Activated naive CD8-positive, alpha-beta T cell treated with anti-CD3 and anti-CD28 coated beads, Interleukin-2, amount 10 ng/mL, durations not matched to agents 7 days and 5 days (primary cell): ENCODE measurements at regions not wholly inside any gene's neighbourhood (a gene's known extent, or its start where the extent isn't known, plus 50 kb on each side); places are given as distances from the start of the nearest gene placed in this dataset.

ENCODE experiments used
- ATAC-seq: fragments of 150-1000 bp; cut with Tn5 transposase; one replicate; pipeline ENCODE4 v1.10.0; 2021; ENCODE audit warnings: low read depth, moderate library complexity
- POLR2A ChIA-PET: fragments of 350-600 bp; sonication (Branson Sonifier 250); formaldehyde crosslinking; loops from one replicate; lab custom pipeline; 2021; ENCODE audit warnings: antibody characterized with exemption; lab: Charles Lee
- DNase-seq: peaks from one replicate; pipeline ENCODE4 v3.0.0; 2021
- H3K27ac Mint-ChIP-seq: one replicate; pipeline ENCODE4 v1.8.0; 2022; ENCODE audit warnings: mild to moderate bottlenecking, mixed read lengths
- H3K27me3 Mint-ChIP-seq: one replicate; pipeline ENCODE4 v1.8.0; 2022; ENCODE audit warnings: mild to moderate bottlenecking, moderate library complexity, mixed read lengths
- H3K36me3 Mint-ChIP-seq: one replicate; pipeline ENCODE4 v1.8.0; 2021; ENCODE audit warnings: mild to moderate bottlenecking, mixed read lengths
- H3K4me1 Mint-ChIP-seq: one replicate; pipeline ENCODE4 v1.8.0; 2021; ENCODE audit warnings: mixed read lengths
- H3K4me3 Mint-ChIP-seq: one replicate; pipeline ENCODE4 v1.8.0; 2022; ENCODE audit warnings: mild to moderate bottlenecking, moderate library complexity, mixed read lengths
- H3K9me3 Mint-ChIP-seq: one replicate; pipeline ENCODE4 v1.8.0; 2021; ENCODE audit warnings: mixed read lengths

DNA sequence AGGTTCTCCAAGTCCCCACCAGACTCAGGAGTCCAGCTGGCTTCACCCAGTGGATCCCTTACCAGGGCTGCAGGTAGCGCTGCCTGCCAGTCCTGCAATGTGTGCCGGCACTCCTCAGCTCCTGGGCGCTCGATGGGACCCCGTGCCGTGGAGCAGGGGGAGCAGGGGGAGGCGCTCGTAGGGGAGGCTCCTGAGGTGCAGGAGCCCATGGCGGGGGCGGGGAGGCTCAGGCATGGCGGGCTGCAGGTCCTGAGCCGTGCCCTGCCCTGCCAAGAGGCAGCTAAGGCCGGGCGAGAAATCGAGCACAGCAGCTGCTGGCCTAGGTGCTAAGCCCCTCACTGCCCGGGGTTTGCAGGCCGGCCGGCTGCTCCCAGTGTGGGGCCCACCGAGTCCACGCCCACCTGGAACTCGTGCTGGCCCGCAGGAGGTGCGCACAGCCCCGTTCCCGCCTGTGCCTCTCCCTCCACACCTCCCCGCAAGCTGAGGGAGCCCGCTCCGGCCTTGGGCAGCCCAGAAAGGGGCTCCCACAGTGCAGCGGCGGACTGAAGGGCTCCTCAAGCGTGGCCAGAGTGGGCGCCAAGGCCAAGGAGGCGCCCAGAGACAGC lies 792.9 kb upstream of the CCDC179 start:
- no peak for DNase-seq

DNA sequence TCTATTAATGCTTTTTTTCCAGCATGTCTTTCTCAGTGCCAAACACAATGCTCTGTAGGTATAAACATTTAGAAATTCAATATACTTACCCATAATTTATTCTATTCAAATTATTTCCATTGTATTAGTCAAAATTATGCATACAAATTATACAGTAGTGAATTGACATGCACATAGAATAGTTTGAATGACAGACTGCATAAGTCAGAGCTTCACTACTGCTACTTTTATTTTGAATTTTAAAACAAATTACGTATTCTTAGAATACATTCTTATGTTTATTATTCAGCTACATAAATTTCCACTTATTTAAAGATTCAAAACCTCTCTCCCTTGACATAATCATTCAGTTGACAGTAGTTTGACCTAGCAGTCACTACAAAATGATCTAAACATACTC lies 808.0 kb upstream of the CCDC179 start:
- Mint-ChIP-seq H3K36me3 (no peaks in the 10 kb centered on the region), H3K4me3 (no peak overlapping the region), H3K27me3 (no peaks in the 10 kb centered on the region), H3K4me1 (no peaks in the 10 kb centered on the region), H3K9me3 (peaks cover 4% of the 10 kb centered on the region), H3K27ac (no peak overlapping the region)
- POLR2A ChIA-PET: no interaction called here
- ATAC-seq (no peak), DNase-seq (no peak)

More for the DNA sequence above, 792.9 kb upstream of the CCDC179 start:
- Mint-ChIP-seq H3K27ac (no peak overlapping the region), H3K4me3 (no peak overlapping the region), H3K27me3 (no peaks in the 10 kb centered on the region), H3K36me3 (no peaks in the 10 kb centered on the region), H3K9me3 (peaks cover 8% of the 10 kb centered on the region), H3K4me1 (no peaks in the 10 kb centered on the region)
- POLR2A ChIA-PET: no interaction called here
- ATAC-seq: no peak

DNA sequence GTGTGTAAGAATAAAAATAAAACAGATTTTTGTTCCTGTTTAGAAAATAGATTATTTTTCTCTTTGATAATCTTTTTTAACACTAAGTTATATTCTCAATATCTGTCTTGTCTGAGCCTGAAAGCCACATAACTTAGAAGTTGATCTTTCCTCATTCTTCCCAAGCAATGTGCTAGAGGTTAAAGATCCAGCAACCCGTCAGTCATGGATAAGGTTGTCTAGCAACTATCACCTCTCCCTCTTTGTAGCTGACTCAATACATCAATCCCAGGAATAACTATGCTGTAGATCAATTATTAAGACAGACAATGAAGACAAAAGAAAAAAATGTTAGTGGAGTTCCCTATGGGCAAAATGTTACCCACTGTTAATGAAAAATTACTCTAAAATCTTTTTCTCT lies 813.1 kb upstream of the CCDC179 start:
- no peaks in the 10 kb centered on the region for H3K9me3 Mint-ChIP-seq
- no peak for DNase-seq
- no peak for ATAC-seq
- no peak overlapping the region for H3K27ac Mint-ChIP-seq
- no peaks in the 10 kb centered on the region for H3K27me3 Mint-ChIP-seq
- no peaks in the 10 kb centered on the region for H3K4me1 Mint-ChIP-seq
- H3K4me3 Mint-ChIP-seq: no peak overlapping the region
- no peaks in the 10 kb centered on the region for H3K36me3 Mint-ChIP-seq
- POLR2A ChIA-PET: no interaction called here

GRCh38 chr11:23674866-23675265 lies 814.6 kb upstream of the CCDC179 start:
- Mint-ChIP-seq H3K27ac (no peak overlapping the region), H3K27me3 (no peaks in the 10 kb centered on the region), H3K4me3 (no peak overlapping the region), H3K36me3 (no peaks in the 10 kb centered on the region), H3K9me3 (no peaks in the 10 kb centered on the region), H3K4me1 (no peaks in the 10 kb centered on the region)
- POLR2A ChIA-PET: no interaction called here
- DNase-seq (no peak), ATAC-seq (no peak)

DNA sequence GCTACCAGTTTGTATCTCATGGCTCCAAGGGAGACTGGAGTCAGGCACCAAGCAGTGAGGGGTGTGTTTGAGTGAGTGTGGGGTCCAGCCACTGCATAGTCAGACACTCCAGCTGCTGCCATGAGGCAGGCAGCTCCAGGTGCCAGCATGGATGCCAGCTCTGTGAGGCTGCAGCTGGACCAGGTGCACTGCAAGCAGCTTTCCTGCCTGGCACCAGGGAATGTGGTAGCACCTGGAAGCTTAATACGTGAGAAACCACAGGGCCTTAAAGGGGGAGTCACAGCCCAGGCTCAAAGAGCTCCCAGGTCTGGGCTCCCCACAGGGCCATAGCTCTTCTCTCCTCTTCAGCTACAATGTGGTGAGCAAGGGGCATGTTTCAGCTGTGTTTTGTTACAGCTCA lies 817.8 kb upstream of the LUZP2 start:
- no peaks in the 10 kb centered on the region for H3K4me1 Mint-ChIP-seq
- no peak for DNase-seq
- no peaks in the 10 kb centered on the region for H3K9me3 Mint-ChIP-seq
- H3K4me3 Mint-ChIP-seq: no peak overlapping the region
- H3K36me3 Mint-ChIP-seq: no peaks in the 10 kb centered on the region
- POLR2A ChIA-PET: no interaction called here
- no peak for ATAC-seq
- no peak overlapping the region for H3K27ac Mint-ChIP-seq
- H3K27me3 Mint-ChIP-seq: no peaks in the 10 kb centered on the region

DNA sequence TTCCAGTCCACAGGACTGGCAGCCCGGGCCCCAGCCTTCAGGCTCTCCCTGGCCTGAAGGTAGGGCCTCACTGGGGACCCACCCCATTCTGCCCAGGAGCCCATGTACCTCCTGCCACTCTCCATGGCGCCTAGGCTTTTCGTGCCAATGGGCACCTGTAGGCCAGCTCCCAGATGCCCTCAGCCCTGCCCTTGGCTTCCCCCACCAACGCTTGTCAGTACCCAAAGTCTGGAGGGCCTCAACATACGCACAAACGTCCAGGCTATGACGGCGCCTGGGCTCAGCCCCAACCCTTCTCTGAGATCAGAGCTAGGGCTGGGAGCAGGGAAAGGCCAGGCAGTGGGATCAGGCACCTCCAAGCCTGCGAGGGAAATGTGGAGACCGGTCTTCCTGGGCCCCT lies 816.9 kb upstream of the LUZP2 start:
- DNase-seq: no peak
- Mint-ChIP-seq H3K27ac (no peak overlapping the region), H3K4me3 (no peak overlapping the region), H3K4me1 (no peaks in the 10 kb centered on the region), H3K36me3 (no peaks in the 10 kb centered on the region), H3K9me3 (no peaks in the 10 kb centered on the region), H3K27me3 (no peaks in the 10 kb centered on the region)
- no peak for ATAC-seq
- POLR2A ChIA-PET: no interaction called here

DNA sequence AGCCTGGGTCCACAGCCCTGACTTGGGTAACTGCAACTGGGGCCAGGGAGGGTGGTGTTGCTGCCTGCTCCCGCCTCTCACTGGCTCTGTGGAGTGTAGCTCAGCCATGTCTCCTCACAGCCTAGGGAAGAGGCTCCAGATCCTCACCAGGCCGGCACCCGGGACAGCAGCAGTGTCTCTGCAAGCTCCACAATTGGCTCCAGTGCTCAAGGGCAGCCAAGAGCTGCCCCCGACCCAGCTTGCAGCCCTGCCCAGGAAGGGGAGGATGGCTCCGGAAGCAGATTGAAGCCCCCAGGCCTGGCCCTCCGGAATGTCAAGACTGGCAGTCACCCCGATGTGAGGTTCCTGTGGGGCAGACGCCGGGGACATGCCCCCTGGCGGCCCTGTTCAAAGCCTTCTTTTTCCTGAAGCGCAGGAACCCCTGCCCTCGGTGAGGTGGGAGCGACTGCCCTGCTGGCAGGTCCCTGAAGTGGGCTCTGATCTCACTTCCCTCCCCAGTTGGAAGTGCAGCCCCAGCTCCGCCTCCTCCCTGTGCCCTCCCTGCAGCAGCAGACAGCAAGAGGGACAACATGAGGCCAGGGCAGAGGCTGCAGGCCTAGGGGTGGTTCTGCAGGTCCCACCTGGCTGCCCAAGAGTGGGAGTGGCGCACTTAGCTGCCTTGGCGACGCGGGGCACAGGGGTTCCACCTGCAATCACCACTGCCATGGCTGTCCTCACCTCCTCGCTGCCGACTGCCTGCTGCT lies 816.2 kb upstream of the LUZP2 start:
- POLR2A ChIA-PET: no interaction called here
- H3K36me3 Mint-ChIP-seq: no peaks in the 10 kb centered on the region
- H3K27ac Mint-ChIP-seq: no peak overlapping the region
- H3K4me3 Mint-ChIP-seq: no peak overlapping the region
- no peaks in the 10 kb centered on the region for H3K27me3 Mint-ChIP-seq
- no peaks in the 10 kb centered on the region for H3K9me3 Mint-ChIP-seq
- H3K4me1 Mint-ChIP-seq: no peaks in the 10 kb centered on the region
- DNase-seq: no peak
- ATAC-seq: no peak

DNA sequence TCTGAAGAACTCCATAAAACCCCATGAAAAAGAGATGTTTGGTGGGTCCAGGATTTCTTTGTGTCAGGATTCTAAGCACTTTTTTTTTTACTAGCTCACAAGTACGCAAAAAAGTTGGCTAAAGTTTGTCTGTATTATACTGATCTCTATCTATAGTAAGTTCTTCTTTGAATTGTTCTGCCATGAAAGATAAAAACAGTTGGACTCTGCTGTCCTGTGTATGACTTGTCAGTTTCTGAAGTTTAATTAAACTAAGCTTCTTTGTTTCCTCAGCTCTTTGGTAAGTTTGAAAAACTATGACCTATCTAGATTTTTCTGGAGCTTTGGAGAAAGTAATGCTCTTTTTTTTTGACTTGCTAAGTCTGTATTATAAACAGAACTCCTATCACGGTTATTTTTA lies 812.2 kb upstream of the LUZP2 start:
- no peaks in the 10 kb centered on the region for H3K36me3 Mint-ChIP-seq
- no peak for DNase-seq

GRCh38 chr11:23687991-23688390 lies 808.9 kb upstream of the LUZP2 start:
- no peak overlapping the region for H3K27ac Mint-ChIP-seq
- H3K27me3 Mint-ChIP-seq: no peaks in the 10 kb centered on the region
- ATAC-seq (no peak), DNase-seq (no peak)
- H3K36me3 Mint-ChIP-seq: no peaks in the 10 kb centered on the region
- H3K4me3 Mint-ChIP-seq: no peak overlapping the region
- H3K9me3 Mint-ChIP-seq: no peaks in the 10 kb centered on the region
- POLR2A ChIA-PET: no interaction called here
- H3K4me1 Mint-ChIP-seq: no peaks in the 10 kb centered on the region

More for the DNA sequence above, 812.2 kb upstream of the LUZP2 start:
- Mint-ChIP-seq H3K9me3 (no peaks in the 10 kb centered on the region), H3K27me3 (no peaks in the 10 kb centered on the region), H3K4me1 (no peaks in the 10 kb centered on the region), H3K4me3 (no peak overlapping the region), H3K27ac (no peak overlapping the region)
- POLR2A ChIA-PET: no interaction called here
- ATAC-seq: no peak

DNA sequence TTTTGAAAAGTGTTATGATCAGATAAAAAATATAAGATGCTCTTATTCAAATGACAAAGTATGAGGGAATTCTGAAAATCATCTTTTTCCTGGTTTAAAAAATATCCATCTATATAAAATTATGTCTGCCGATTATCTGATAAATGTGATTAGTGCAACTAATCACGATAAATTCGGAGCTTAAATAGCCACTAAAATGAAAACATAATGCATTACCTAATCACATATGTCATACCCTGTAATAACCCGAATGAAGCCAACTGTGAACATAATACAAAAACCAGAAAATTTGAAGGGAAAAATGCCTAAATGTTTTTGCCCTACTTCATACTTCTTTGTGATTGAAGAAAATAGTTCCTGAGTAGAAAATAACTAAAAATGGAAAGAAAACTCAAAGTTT lies 808.4 kb upstream of the LUZP2 start:
- Mint-ChIP-seq H3K27ac (no peak overlapping the region), H3K27me3 (no peaks in the 10 kb centered on the region), H3K36me3 (no peaks in the 10 kb centered on the region), H3K4me3 (no peak overlapping the region), H3K4me1 (no peaks in the 10 kb centered on the region), H3K9me3 (no peaks in the 10 kb centered on the region)
- POLR2A ChIA-PET: no interaction called here
- ATAC-seq (no peak), DNase-seq (no peak)

DNA sequence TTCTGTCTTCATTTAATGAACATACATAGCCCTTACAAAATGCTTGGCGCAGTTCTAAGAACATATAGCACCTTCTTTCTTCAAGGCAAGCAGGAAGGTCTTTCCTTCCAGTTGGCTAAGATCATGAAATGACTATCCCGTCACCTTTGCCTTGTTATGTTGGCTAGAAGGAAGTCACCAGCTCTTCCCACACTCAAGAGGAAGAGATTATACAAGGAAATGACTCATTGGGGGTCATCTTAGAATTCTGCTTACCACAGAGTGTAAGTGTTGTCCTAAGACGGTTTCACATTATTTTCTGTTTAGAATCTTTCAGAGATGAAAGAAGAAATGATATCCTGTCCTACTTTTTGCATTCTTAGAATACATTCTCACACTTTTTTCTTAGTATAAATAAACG lies 808.0 kb upstream of the LUZP2 start:
- Mint-ChIP-seq H3K9me3 (no peaks in the 10 kb centered on the region), H3K4me3 (no peak overlapping the region), H3K27me3 (no peaks in the 10 kb centered on the region), H3K36me3 (no peaks in the 10 kb centered on the region), H3K27ac (no peak overlapping the region), H3K4me1 (no peaks in the 10 kb centered on the region)
- POLR2A ChIA-PET: no interaction called here
- ATAC-seq: no peak
- no peak for DNase-seq

- POLR2A ChIA-PET: no interaction called here
- DNase-seq (no peak), ATAC-seq (no peak)
- Mint-ChIP-seq H3K4me3 (no peak overlapping the region), H3K36me3 (no peaks in the 10 kb centered on the region), H3K4me1 (no peaks in the 10 kb centered on the region), H3K27ac (no peak overlapping the region), H3K9me3 (no peaks in the 10 kb centered on the region), H3K27me3 (no peaks in the 10 kb centered on the region)
Measured at GRCh38 chr11:23696688-23697415, 800.0 kb upstream of the LUZP2 start.

DNA sequence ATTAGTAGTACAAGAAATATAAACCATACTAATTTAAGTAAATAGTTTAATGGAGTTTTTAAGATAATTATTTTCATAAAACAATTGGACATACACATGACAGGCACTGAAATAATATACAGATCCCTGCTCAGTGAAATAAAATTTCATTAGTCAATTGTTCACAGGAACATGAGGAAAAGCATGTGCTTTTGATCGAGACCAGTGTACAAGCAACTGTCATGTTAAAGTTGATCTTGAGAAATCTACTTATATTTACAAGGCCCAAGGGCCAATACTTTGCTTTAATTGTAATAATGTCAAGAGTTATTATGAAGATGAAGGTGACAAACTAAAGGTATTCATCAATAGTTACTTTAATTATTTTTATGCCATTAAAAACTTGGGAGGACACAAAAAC lies 792.7 kb upstream of the LUZP2 start:
- Mint-ChIP-seq H3K27me3 (no peaks in the 10 kb centered on the region), H3K4me3 (no peak overlapping the region), H3K9me3 (peaks cover 3% of the 10 kb centered on the region), H3K36me3 (no peaks in the 10 kb centered on the region), H3K4me1 (no peaks in the 10 kb centered on the region), H3K27ac (no peak overlapping the region)
- no peak for ATAC-seq
- DNase-seq: no peak
- POLR2A ChIA-PET: no interaction called here

- H3K9me3 Mint-ChIP-seq: peaks cover 5% of the 10 kb centered on the region
- DNase-seq (no peak), ATAC-seq (no peak)
- no peaks in the 10 kb centered on the region for H3K4me1 Mint-ChIP-seq
- H3K36me3 Mint-ChIP-seq: no peaks in the 10 kb centered on the region
- H3K27me3 Mint-ChIP-seq: no peaks in the 10 kb centered on the region
- no peak overlapping the region for H3K4me3 Mint-ChIP-seq
- no peak overlapping the region for H3K27ac Mint-ChIP-seq
- POLR2A ChIA-PET: no interaction called here
Measured at GRCh38 chr11:23711981-23712380, 784.9 kb upstream of the LUZP2 start.
